HG03159 (cell line): ENCODE measurements at regions not wholly inside any gene's neighbourhood (a gene's known extent, or its start where the extent isn't known, plus 50 kb on each side); places are given as distances from the start of the nearest gene placed in this dataset.

Source experiments
- ATAC-seq: cut with Tn5 transposase; IDR thresholded peaks from one replicate; pipeline ENCODE4 v1.9.1; 2021; ENCODE audit warnings: mild to moderate bottlenecking, moderate library complexity; ENCODE audit not compliant: unreplicated experiment

DNA sequence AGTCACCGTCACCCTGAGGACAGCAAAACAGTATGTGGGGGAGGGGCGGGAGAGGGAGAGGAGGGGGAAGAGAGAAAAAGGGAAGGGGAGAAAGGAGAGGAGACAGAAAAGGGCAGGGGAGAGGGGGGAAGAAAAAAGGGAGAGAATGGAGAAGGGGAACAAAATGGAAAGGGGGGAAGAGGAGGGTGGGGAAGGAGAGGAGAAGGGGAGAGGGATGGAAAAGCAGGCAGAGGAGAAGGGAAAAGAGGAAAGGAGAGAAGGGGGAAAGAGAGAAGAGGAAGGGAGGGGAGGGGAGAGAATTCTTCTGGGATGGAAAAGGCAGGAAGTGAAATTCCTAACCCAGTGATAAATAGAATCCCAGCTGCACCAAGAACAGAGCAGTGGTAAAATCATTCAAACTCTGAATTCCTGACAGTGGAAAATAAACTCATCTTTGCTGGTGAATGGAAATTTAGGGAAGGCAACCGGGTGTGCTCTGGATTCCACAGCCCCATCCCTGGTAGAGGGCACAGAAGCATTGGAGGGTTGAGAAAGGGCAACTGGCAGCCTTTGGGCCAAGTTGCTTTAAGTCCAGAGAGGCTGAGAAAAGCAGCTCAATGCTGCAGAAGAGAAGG, 244.2 kb downstream of the BCOR start:
- no peak for ATAC-seq

DNA sequence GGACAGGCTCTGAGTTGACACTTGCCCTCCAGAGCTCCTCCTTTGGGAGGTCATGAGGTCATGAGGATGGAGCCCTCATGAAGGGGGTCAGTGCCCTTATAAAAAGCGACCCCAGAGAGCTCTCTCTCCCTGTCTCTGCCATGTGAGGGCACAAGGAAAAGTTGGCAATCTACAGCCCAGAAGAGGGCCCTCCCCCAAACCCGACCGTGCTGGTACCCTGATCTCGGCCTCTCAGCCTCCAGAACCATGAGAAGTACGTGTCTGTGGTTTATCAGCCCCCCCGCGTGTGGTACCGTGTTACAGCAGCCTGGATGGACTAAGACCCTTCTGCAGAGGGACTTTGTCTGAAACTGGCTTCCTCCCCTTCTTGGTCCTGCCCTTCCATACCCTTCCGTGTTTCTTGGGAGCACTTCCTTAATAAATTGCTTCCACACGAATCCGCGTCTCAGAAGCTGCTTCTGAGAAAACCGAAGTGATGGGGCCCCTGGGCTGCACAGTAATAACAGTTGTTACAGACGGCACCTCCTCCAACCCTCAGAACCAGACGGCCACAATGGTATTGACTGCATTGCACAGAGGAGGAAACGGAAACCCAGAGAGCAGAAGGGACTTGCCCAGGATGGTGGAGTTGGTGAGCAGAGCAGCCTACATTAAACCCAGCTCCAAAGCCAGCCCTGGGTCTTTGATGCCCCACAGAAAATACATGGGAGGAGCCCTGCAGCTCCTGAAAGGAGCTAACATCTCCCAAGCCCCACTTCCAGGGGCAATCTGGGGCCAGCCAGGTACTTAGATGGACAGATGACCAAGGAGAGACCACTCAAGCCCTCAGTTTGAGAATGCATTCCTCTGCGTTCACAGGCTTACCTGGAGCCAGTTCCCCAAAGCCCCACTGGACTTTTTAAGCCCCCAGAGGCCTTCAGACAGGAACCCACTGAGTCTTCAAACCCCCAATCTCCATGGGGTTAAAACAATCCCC, 242.7 kb downstream of the BCOR start:
- ATAC-seq: peak; percentile 80

DNA sequence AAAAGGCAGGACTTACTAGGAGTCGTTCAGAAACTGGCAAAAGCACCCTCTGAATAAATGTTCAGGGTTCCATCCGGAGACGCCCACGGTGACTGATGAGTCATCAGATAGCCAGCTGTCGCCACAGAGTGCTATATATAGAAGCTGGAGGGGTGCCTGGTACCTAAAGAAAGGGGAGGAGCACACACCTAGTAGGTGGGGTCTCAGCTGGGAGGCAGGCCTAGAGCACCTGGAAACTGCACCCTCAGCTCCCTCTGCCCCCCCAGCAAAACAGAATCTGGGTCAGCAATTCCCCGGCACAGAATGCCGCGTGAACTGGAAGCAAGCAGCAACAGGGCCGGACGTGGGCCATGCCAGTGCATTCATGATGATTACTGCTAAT, 242.0 kb downstream of the BCOR start:
- ATAC-seq: peak; percentile 53

DNA sequence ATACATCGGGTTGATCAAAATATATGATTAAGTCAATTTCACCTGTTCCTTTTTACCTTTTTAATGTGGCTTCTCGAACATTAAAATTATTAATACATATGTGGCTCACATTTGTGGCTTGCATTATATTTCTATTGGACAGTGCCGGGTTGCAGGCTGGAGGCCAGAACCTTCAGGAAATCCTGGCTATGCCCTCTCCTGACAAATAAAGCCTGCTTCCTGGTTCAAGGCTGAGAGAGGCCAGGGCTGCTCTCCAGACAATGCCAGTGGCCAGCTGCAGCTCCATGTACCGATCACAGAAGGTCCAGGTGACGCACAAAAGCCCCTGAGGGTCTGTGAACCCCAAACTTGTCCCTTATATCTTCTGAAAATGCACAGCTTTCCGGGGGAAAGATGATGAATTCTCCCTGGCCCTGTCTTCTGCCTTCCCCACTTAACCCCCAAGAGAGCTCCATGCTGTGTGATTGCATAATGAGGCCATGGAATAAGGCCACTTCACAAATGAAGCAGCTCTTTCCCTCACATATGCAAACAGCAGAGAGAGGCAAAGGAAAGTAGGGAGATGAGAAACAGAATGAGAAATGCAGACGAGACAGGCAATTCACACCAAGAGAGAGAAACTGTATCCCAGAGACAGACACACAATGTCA, 241.2 kb downstream of the BCOR start:
- no peak for ATAC-seq

GRCh38 chrX:39857780-39858179, 240.0 kb downstream of the BCOR start:
- ATAC-seq: no peak

- ATAC-seq: peak; percentile 60
These were observed 237.5 kb downstream of the BCOR start for GRCh38 chrX:39859991-39860861.

GRCh38 chrX:39862963-39863362, 234.8 kb downstream of the BCOR start:
- no peak for ATAC-seq

DNA sequence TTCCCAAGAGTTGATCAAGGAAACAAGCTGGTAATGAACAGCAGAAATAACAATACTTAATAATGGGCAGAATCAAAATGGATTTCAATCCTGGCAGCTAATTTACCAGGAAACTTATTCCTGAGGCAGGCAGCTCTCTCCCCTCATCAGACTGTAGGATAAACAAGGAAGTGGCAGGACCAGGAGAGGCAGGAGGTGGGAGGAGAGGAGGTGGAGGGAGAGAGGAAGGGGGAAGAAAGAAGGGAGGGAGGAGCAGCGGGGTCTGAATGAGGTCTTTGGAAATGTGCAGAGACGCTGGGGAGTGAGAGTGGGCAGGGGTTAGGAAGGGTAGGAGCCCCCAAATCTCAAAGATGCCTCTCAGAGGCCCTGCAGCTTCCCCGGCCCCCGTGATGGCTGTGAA, 231.5 kb downstream of the BCOR start:
- ATAC-seq: no peak

DNA sequence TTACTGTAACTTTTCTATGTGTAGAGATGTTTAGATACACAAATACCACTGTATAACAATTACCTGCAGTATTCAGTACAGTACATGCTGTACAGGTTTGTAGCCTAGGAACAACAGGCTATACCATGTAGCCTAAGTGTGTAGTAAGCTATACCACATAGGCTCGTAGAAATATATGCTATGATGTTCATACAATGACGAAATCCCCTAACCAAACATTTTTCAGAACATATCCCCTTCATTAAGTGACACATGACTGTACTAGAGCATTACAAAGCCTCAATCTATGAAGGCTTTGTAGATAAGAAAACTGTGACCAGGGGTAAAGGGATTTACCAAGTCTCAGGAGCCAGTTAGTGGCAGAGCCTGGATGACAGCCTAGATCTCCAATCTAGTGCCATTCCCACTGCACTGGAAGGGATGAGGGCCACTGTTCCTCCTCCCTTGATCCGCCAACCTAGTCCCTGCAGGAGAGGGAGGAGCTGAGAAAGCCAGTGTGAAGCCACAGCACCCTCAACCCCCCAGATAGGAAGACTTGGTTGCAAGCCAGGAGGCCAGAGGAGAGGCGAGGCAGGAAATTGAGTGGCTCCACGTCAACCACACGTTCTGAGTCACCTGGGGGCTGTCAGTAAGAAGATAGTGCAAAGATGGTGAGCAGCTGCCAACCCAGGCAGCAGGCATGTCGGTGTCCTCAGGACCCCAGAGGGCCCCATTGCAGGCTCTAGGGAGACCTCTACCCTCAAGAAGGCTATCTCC, 227.7 kb downstream of the BCOR start:
- no peak for ATAC-seq

DNA sequence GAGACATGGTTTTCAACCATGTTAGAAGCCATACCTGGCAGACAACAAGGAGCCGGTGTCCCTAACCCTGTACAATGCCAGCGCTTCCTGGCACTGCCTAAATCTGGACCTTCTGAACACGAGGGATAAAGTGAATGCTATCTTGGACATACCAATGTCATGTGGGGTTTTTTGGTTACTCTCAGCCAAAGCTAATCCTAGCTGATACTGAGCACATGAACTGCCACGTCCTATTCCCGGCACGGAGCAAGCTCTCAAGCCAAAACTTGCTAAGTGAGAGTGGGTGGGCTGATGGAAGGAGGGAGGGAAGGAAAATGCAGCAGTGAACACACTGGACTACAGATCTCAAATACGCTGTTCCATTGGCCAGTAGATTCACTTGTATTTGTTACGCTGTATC, 226.1 kb downstream of the BCOR start:
- ATAC-seq: no peak

- ATAC-seq: no peak
These were observed 224.6 kb downstream of the BCOR start for GRCh38 chrX:39873117-39873516.

DNA sequence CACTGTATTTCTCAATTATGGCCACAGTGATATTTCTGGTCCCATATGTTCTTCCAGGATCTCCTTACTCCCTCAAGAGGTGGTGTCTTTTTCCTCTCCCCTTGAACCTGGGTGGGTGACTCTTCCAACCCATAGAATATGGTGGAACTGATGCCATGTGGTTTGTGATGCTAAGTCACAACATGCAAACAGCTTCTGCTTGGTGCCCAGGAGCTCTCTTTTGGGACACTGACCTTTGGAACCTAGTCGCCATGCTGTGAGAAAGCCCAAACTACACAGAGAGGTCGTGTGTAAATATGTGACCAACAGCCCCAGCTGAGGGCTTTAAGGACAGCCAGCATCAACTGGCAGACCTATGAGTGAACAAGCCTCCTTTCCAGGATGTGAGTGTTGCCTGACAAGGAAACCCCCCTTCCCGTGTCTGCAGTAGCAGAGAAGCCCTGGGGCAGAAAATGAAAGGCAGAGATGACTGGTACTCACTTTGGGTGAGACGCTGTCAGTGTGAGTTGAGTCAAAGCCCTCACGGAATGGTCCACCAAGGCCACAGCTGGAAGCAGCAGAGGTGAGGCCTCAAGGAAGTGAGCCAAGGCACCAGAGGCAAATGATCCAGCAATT, 223.4 kb downstream of the BCOR start:
- peak; percentile 93 for ATAC-seq

GRCh38 chrX:39875834-39876628, 221.7 kb downstream of the BCOR start:
- ATAC-seq: no peak

DNA sequence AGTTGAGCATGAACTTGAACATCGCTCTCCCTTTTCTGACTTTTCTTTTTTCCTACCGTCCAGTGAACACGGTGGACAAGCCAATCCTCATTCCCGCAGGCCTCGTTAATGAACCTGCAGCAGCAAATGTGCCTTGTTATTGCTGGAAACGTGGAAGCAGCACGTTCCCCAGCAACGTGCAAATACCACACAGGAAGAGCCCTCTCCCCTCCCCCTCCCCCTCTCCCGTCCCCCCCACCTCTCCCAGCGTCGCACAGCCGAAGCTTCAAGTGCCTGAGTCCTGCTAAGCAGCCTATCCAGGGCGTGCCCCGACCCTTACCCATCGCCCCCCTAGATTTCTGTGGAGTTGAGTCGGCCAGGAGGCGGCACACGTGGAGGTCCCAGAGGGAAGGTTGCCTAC, 219.9 kb downstream of the BCOR start:
- ATAC-seq: no peak

GRCh38 chrX:39883666-39884065, 214.1 kb downstream of the BCOR start:
- no peak for ATAC-seq

- no peak for ATAC-seq
These were observed 211.5 kb downstream of the BCOR start for GRCh38 chrX:39886282-39886681.

DNA sequence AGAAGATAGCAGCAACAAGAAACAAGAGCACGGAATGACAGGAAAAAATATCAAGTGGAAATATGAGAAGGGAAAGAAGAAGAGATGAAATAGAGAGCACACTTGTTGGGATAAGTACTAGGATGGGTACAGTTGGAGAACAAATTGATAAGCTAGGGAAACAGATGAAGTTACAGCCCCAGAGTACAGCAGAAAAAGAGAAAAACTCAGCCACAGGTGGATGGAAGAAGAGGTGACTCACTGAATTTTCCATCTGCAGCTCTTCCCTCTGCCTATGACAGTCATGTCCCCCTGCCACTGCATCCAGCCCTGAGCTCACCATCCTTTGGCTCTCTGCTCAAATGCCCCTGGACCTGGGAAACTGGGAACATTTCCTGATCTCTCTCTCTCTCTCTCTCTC, 209.0 kb downstream of the BCOR start:
- ATAC-seq: no peak

- no peak for ATAC-seq
These were observed 208.1 kb downstream of the BCOR start for GRCh38 chrX:39889704-39890103.

DNA sequence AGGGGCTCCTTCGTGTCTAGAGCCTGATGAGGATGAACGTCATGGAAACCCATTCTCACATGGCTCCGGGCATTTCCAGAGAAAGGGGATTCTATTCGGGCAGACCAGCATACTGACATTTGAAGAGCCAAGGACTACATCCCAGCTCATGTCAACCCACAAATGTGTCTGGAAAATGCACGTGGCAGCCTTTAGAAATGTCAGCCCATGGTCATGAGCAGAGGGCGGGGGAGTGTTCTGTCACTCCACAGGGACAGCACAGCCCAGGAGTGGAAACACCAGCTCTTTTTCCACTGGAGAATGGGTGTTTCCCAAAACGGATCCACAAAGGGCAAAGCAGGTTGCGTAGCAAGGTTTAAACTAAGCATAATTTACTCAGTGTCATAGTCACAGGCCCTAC, 207.0 kb downstream of the BCOR start:
- ATAC-seq: no peak
